ENCODE measurements at regions not wholly inside any gene's neighbourhood (a gene's known extent, or its start where the extent isn't known, plus 50 kb on each side); places are given as distances from the start of the nearest gene placed in this dataset.

- no peak for TF ChIP-seq POLR2A (IDR thresholded peaks at IDR 0.05)
- no peak for TF ChIP-seq CTCF (IDR thresholded peaks at IDR 0.05)
These were observed 630.4 kb downstream of the PTPRC start for GRCh38 chr1:199269241-199269640.
